Suprapubic skin (tissue), 3 donors: ENCODE measurements at regions not wholly inside any gene's neighbourhood (a gene's known extent, or its start where the extent isn't known, plus 50 kb on each side); places are given as distances from the start of the nearest gene placed in this dataset.

ENCODE experiments used
- CTCF ChIP-seq, 2 donors: fragments of 200-600 bp in 1 of 2; fragments of 450-650 bp in 1 of 2; sonication (generic) in 1 of 2; IDR thresholded peaks; one replicate each; pipeline ENCODE4 v1.5.1; 2016 to 2019; ENCODE audit warnings: antibody characterized with exemption in 2 of 2, mild to moderate bottlenecking in 1 of 2, moderate library complexity in 1 of 2
- POLR2A ChIP-seq, 2 donors: fragments of 450-650 bp; IDR thresholded peaks; one replicate each; pipeline ENCODE4 v1.6.1; 2017; ENCODE audit warnings: antibody characterized with exemption in 2 of 2, mild to moderate bottlenecking in 2 of 2, moderate library complexity in 2 of 2

- no peak for TF ChIP-seq CTCF (IDR thresholded peaks at IDR 0.05)
- no peak for TF ChIP-seq POLR2A (IDR thresholded peaks at IDR 0.05)
Observed at GRCh38 chr20:23147647-23147963, 61.5 kb upstream of the CD93 start.
